Caco-2 (cell line): ENCODE measurements at regions not wholly inside any gene's neighbourhood (a gene's known extent, or its start where the extent isn't known, plus 50 kb on each side); places are given as distances from the start of the nearest gene placed in this dataset.
"Not testable (repeated sequence)": the region's sequence is repeated elsewhere in the genome, so short reads cannot be mapped to it uniquely, and the experiment has no call there.

Source experiments
- BruUV-seq: library from RNA; stranded (reverse); fragments of 400-500 nt; replicated peaks from 2 replicates; lab custom pipeline; 2021; lab: Mats Ljungman, UMichigan
- CTCF ChIA-PET: fragments of 300-600 bp; sonication (Branson Sonifier 250); formaldehyde crosslinking; loops from one replicate; lab custom pipeline; 2022; ENCODE audit warnings: antibody characterized with exemption; lab: Charles Lee
- POLR2A ChIA-PET: fragments of 300-600 bp; sonication (Branson Sonifier 250); formaldehyde crosslinking; loops from one replicate; lab custom pipeline; 2022; ENCODE audit warnings: antibody characterized with exemption; lab: Charles Lee
- DNase-seq, 2 experiments: peaks; one replicate each; pipeline versions ENCODE4 v3.0.0 to v3.0.0-alpha.2; 2020 to 2022
- H3K27me3 ChIP-seq: replicated peaks from 2 replicates; pipeline ENCODE4 v1.6.0; 2011; ENCODE audit warnings: low read length; ENCODE audit not compliant: control insufficient read depth, insufficient read depth
- H3K36me3 ChIP-seq: 2 replicates; pipeline ENCODE4 v1.5.1; 2011; ENCODE audit warnings: low read length; ENCODE audit not compliant: control insufficient read depth, insufficient read depth
- H3K4me1 ChIP-seq: fragments of 250-450 bp; sonication (Bioruptor Pico); 2 replicates; pipeline ENCODE4 v1.5.1; 2020; ENCODE audit warnings: mild to moderate bottlenecking
- H3K4me3 ChIP-seq: 2 replicates; pipeline ENCODE4 v1.5.1; 2011; ENCODE audit warnings: low read depth, mild to moderate bottlenecking, control low read depth, low read length
- H3K9me3 ChIP-seq: fragments of 250-450 bp; sonication (Bioruptor Pico); 2 replicates; pipeline ENCODE4 v1.5.1; 2020; ENCODE audit warnings: mild to moderate bottlenecking, moderate library complexity
- H3K27ac Mint-ChIP-seq: one replicate; pipeline ENCODE4 v1.8.0; 2022; ENCODE audit warnings: mixed read lengths; ENCODE audit not compliant: unreplicated experiment
- H3K27me3 Mint-ChIP-seq: one replicate; pipeline ENCODE4 v1.8.0; 2022; ENCODE audit warnings: mixed read lengths; ENCODE audit not compliant: insufficient read depth, unreplicated experiment
- H3K36me3 Mint-ChIP-seq: one replicate; pipeline ENCODE4 v1.8.0; 2022; ENCODE audit warnings: mild to moderate bottlenecking, mixed read lengths; ENCODE audit not compliant: insufficient read depth, unreplicated experiment
- H3K4me1 Mint-ChIP-seq: one replicate; pipeline ENCODE4 v1.8.0; 2022; ENCODE audit warnings: low read depth, mixed read lengths; ENCODE audit not compliant: unreplicated experiment
- H3K4me3 Mint-ChIP-seq: one replicate; pipeline ENCODE4 v1.8.0; 2022; ENCODE audit warnings: mild to moderate bottlenecking, moderate library complexity, mixed read lengths; ENCODE audit not compliant: unreplicated experiment
- H3K9me3 Mint-ChIP-seq: one replicate; pipeline ENCODE4 v1.8.0; 2022; ENCODE audit warnings: mixed read lengths; ENCODE audit not compliant: unreplicated experiment
- CTCF ChIP-seq, 2 experiments: fragments of 200-600 bp in 1 of 2; IDR thresholded peaks; 1 replicate in 1 of 2; 2 replicates in 1 of 2; pipeline versions ENCODE4 v1.5.1 to v1.8.0; 2011 to 2022; ENCODE audit warnings: antibody characterized with exemption in 1 of 2, control low read depth in 1 of 2, inconsistent platforms in 1 of 2, low read depth in 1 of 2, low read length in 1 of 2, mild to moderate bottlenecking in 1 of 2, moderate library complexity in 1 of 2; ENCODE audit not compliant: insufficient read depth in 1 of 2, severe bottlenecking in 1 of 2, unreplicated experiment in 1 of 2
- intact Hi-C: fragments of 100-400 bp; cut with micrococcal nuclease; formaldehyde crosslinking; loops from one replicate; pipeline ENCODE4 v1.10.0; 2022; ENCODE audit not compliant: unreplicated experiment

- Histone ChIP-seq H3K4me3 (no peak overlapping the region), H3K27me3 (no peaks in the 10 kb centered on the region), H3K9me3 (no peaks in the 10 kb centered on the region), H3K4me1 (no peaks in the 10 kb centered on the region), H3K36me3 (no peaks in the 10 kb centered on the region)
- H3K4me1 Mint-ChIP-seq, result no peaks in the 10 kb centered on the region
- ChIA-PET CTCF (no interaction called here), POLR2A (no interaction called here)
- no peak overlapping the region for H3K27ac Mint-ChIP-seq
- peaks cover 14% of the 10 kb centered on the region for H3K9me3 Mint-ChIP-seq
- DNase-seq, result no peak
- BruUV-seq, result no TSS peak
- intact Hi-C loops, result no loop called here
- no peaks in the 10 kb centered on the region for H3K36me3 Mint-ChIP-seq
- H3K27me3 Mint-ChIP-seq, result peaks cover 3% of the 10 kb centered on the region
- TF ChIP-seq CTCF (IDR thresholded peaks at IDR 0.05; ENCODE audit: insufficient read depth in 1 of 2, low read depth in 1 of 2, low read length in 1 of 2, severe bottlenecking in 1 of 2, unreplicated experiment in 1 of 2), result no peak
- H3K4me3 Mint-ChIP-seq, result no peak overlapping the region
Observed at GRCh38 chr1:177410179-177410766, 239.5 kb downstream of the BRINP2 start.

- DNase-seq, result peak; percentile 12 to 42
- intact Hi-C loops, H3K4me1 Mint-ChIP-seq, H3K27me3 Mint-ChIP-seq, H3K27me3 ChIP-seq, H3K27ac Mint-ChIP-seq, H3K36me3 Mint-ChIP-seq, H3K36me3 ChIP-seq, H3K4me3 ChIP-seq, POLR2A ChIA-PET, H3K4me1 ChIP-seq, H3K9me3 ChIP-seq, CTCF ChIA-PET, BruUV-seq: not testable (repeated sequence)
- peaks cover 14% of the 10 kb centered on the region for H3K9me3 Mint-ChIP-seq
- peak overlapping the region; percentile 38 for H3K4me3 Mint-ChIP-seq
Observed at GRCh38 chr1:177406323-177406722, 235.6 kb downstream of the BRINP2 start.

DNA sequence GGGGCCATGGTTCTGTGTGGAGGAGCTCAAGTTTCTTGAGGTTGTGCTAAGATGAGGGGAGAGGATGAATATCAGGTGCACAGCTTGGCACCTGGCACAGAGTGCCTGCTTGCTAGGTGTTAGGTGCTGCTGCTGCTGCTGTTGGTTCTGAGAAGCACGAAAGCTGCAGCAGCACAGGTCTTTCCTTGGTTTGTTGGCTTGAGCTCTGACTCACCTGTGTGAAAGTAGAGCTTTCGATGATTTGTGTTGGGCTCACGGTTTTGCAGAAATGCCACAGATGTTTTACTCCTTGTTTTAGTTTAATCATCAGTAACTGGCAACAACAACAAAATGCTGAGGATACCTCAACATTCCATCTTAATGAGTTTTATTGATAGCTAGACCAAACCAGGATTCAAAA, 221.6 kb downstream of the BRINP2 start:
- Histone ChIP-seq H3K9me3 (no peaks in the 10 kb centered on the region), H3K27me3 (no peaks in the 10 kb centered on the region; the same call in 1 of the 2 replicates), H3K4me1 (no peaks in the 10 kb centered on the region), H3K4me3 (no peak overlapping the region), H3K36me3 (no peaks in the 10 kb centered on the region)
- Mint-ChIP-seq H3K27me3 (peaks cover 10% of the 10 kb centered on the region), H3K36me3 (no peaks in the 10 kb centered on the region), H3K27ac (no peak overlapping the region), H3K9me3 (no peaks in the 10 kb centered on the region), H3K4me1 (no peaks in the 10 kb centered on the region), H3K4me3 (no peak overlapping the region)
- no peak for TF ChIP-seq CTCF (IDR thresholded peaks at IDR 0.05; ENCODE audit: insufficient read depth in 1 of 2, low read depth in 1 of 2, low read length in 1 of 2, severe bottlenecking in 1 of 2, unreplicated experiment in 1 of 2)
- BruUV-seq, result no TSS peak
- intact Hi-C loops, result no loop called here
- POLR2A ChIA-PET, result no interaction called here
- CTCF ChIA-PET, result no interaction called here
- no peak for DNase-seq
